ENCODE measurements at regions not wholly inside any gene's neighbourhood (a gene's known extent, or its start where the extent isn't known, plus 50 kb on each side); places are given as distances from the start of the nearest gene placed in this dataset.

- no peak for DNase-seq
- H3K4me3 ChIP-seq (ENCODE audit: control insufficient read depth in 1 of 7, extremely low read depth in 1 of 7, insufficient read depth in 4 of 7, low read depth in 2 of 7, low read length in 6 of 7): no peak overlapping the region
- WGBS (ENCODE audit: insufficient coverage): 76% methylated on average over 2 of the region's 2 CpGs
- H3K36me3 ChIP-seq (ENCODE audit: control insufficient read depth in 4 of 4, insufficient read depth in 4 of 4, low read length in 3 of 4): no peaks in the 10 kb centered on the region
- ChIA-PET CTCF (no interaction called here), POLR2A (no interaction called here)
- H3K4me1 ChIP-seq (ENCODE audit: control extremely low read depth in 1 of 4, control insufficient read depth in 4 of 4, insufficient read depth in 4 of 4, low read length in 3 of 4): no peaks in the 10 kb centered on the region
- peaks cover 0 to 1% (median 0%) of the 10 kb centered on the region in 5 experiments for H3K9me3 ChIP-seq (ENCODE audit: control extremely low read depth in 1 of 5, control insufficient read depth in 4 of 5, insufficient read depth in 2 of 5, low read depth in 1 of 5, low read length in 4 of 5)
- no peaks in the 10 kb centered on the region for H3K27me3 ChIP-seq (replicated peaks in 2 of 5; ENCODE audit: control insufficient read depth in 4 of 5, insufficient read depth in 5 of 5, low read length in 4 of 5)
- no peak overlapping the region for H3K27ac ChIP-seq (ENCODE audit: insufficient read depth in 1 of 2, low read depth in 1 of 2, low read length in 2 of 2, poor library complexity in 1 of 2, severe bottlenecking in 2 of 2)
Measured at GRCh38 chrX:49773993-49774392, 55.1 kb upstream of the PAGE4 start.

- peaks cover 0 to 1% (median 0%) of the 10 kb centered on the region in 5 experiments for H3K9me3 ChIP-seq (ENCODE audit: control extremely low read depth in 1 of 5, control insufficient read depth in 4 of 5, insufficient read depth in 2 of 5, low read depth in 1 of 5, low read length in 4 of 5)
- ChIA-PET CTCF (no interaction called here), POLR2A (no interaction called here)
- no peak for DNase-seq
- no peak overlapping the region for H3K4me3 ChIP-seq (ENCODE audit: control insufficient read depth in 1 of 7, extremely low read depth in 1 of 7, insufficient read depth in 4 of 7, low read depth in 2 of 7, low read length in 6 of 7)
- H3K4me1 ChIP-seq (ENCODE audit: control extremely low read depth in 1 of 4, control insufficient read depth in 4 of 4, insufficient read depth in 4 of 4, low read length in 3 of 4): no peaks in the 10 kb centered on the region
- H3K27me3 ChIP-seq (replicated peaks in 2 of 5; ENCODE audit: control insufficient read depth in 4 of 5, insufficient read depth in 5 of 5, low read length in 4 of 5): peaks cover 0 to 4% (median 0%) of the 10 kb centered on the region in 5 experiments
- H3K27ac ChIP-seq (ENCODE audit: insufficient read depth in 1 of 2, low read depth in 1 of 2, low read length in 2 of 2, poor library complexity in 1 of 2, severe bottlenecking in 2 of 2): no peak overlapping the region
- no CpG with 5 or more reads among the region's 1 CpG for WGBS (ENCODE audit: insufficient coverage)
- no peaks in the 10 kb centered on the region for H3K36me3 ChIP-seq (ENCODE audit: control insufficient read depth in 4 of 4, insufficient read depth in 4 of 4, low read length in 3 of 4)
Measured at GRCh38 chrX:49767236-49767635, 61.9 kb upstream of the PAGE4 start.

GRCh38 chrX:49762175-49762720, 66.5 kb upstream of the PAGE1 start:
- peaks cover 0 to 4% (median 0%) of the 10 kb centered on the region in 5 experiments for H3K27me3 ChIP-seq (replicated peaks in 2 of 5; ENCODE audit: control insufficient read depth in 4 of 5, insufficient read depth in 5 of 5, low read length in 4 of 5)
- H3K9me3 ChIP-seq (ENCODE audit: control extremely low read depth in 1 of 5, control insufficient read depth in 4 of 5, insufficient read depth in 2 of 5, low read depth in 1 of 5, low read length in 4 of 5): no peaks in the 10 kb centered on the region
- WGBS (ENCODE audit: insufficient coverage): 100% methylated on average over 1 of the region's 2 CpGs
- POLR2A ChIA-PET: no interaction called here
- H3K4me3 ChIP-seq (ENCODE audit: control insufficient read depth in 1 of 7, extremely low read depth in 1 of 7, insufficient read depth in 4 of 7, low read depth in 2 of 7, low read length in 6 of 7): no peak overlapping the region
- no peaks in the 10 kb centered on the region for H3K36me3 ChIP-seq (ENCODE audit: control insufficient read depth in 4 of 4, insufficient read depth in 4 of 4, low read length in 3 of 4)
- peaks cover 0 to 2% (median 0%) of the 10 kb centered on the region in 4 experiments for H3K4me1 ChIP-seq (ENCODE audit: control extremely low read depth in 1 of 4, control insufficient read depth in 4 of 4, insufficient read depth in 4 of 4, low read length in 3 of 4)
- no peak overlapping the region for H3K27ac ChIP-seq (ENCODE audit: insufficient read depth in 1 of 2, low read depth in 1 of 2, low read length in 2 of 2, poor library complexity in 1 of 2, severe bottlenecking in 2 of 2)
- no peak for DNase-seq
- CTCF ChIA-PET: interaction anchor here (1.0 to 1.1 kb wide), 2 partner anchors 121 to 157 kb away, joined by 3 read pairs; no protein-coding TSS in a partner anchor

- Histone ChIP-seq H3K27me3 (replicated peaks in 2 of 5; ENCODE audit: control insufficient read depth in 4 of 5, insufficient read depth in 5 of 5, low read length in 4 of 5) (peaks cover 0 to 4% (median 0%) of the 10 kb centered on the region in 5 experiments), H3K4me3 (ENCODE audit: control insufficient read depth in 1 of 7, extremely low read depth in 1 of 7, insufficient read depth in 4 of 7, low read depth in 2 of 7, low read length in 6 of 7) (no peak overlapping the region), H3K9me3 (ENCODE audit: control extremely low read depth in 1 of 5, control insufficient read depth in 4 of 5, insufficient read depth in 2 of 5, low read depth in 1 of 5, low read length in 4 of 5) (no peaks in the 10 kb centered on the region), H3K36me3 (ENCODE audit: control insufficient read depth in 4 of 4, insufficient read depth in 4 of 4, low read length in 3 of 4) (no peaks in the 10 kb centered on the region), H3K4me1 (ENCODE audit: control extremely low read depth in 1 of 4, control insufficient read depth in 4 of 4, insufficient read depth in 4 of 4, low read length in 3 of 4) (peaks cover 0 to 2% (median 0%) of the 10 kb centered on the region in 4 experiments), H3K27ac (ENCODE audit: insufficient read depth in 1 of 2, low read depth in 1 of 2, low read length in 2 of 2, poor library complexity in 1 of 2, severe bottlenecking in 2 of 2) (no peak overlapping the region)
- ChIA-PET CTCF (interaction anchor here (1.0 to 1.4 kb wide), 3 partner anchors 50 to 512 kb away, joined by 3 read pairs; no protein-coding TSS in a partner anchor), POLR2A (no interaction called here)
- 0% methylated on average over 1 of the region's 2 CpGs for WGBS (ENCODE audit: insufficient coverage)
- peak; percentile 27 to 57 (median 55) for DNase-seq
Measured at GRCh38 chrX:49761481-49761880, 65.7 kb upstream of the PAGE1 start.

- no peak for DNase-seq
- peaks cover 0 to 2% (median 0%) of the 10 kb centered on the region in 4 experiments for H3K4me1 ChIP-seq (ENCODE audit: control extremely low read depth in 1 of 4, control insufficient read depth in 4 of 4, insufficient read depth in 4 of 4, low read length in 3 of 4)
- WGBS (ENCODE audit: insufficient coverage): 71% methylated on average over 5 of the region's 6 CpGs
- H3K27me3 ChIP-seq (replicated peaks in 2 of 5; ENCODE audit: control insufficient read depth in 4 of 5, insufficient read depth in 5 of 5, low read length in 4 of 5): peaks cover 0 to 4% (median 0%) of the 10 kb centered on the region in 5 experiments
- H3K36me3 ChIP-seq (ENCODE audit: control insufficient read depth in 4 of 4, insufficient read depth in 4 of 4, low read length in 3 of 4): no peaks in the 10 kb centered on the region
- no peak overlapping the region for H3K27ac ChIP-seq (ENCODE audit: insufficient read depth in 1 of 2, low read depth in 1 of 2, low read length in 2 of 2, poor library complexity in 1 of 2, severe bottlenecking in 2 of 2)
- no peaks in the 10 kb centered on the region for H3K9me3 ChIP-seq (ENCODE audit: control extremely low read depth in 1 of 5, control insufficient read depth in 4 of 5, insufficient read depth in 2 of 5, low read depth in 1 of 5, low read length in 4 of 5)
- POLR2A ChIA-PET: no interaction called here
- CTCF ChIA-PET: interaction anchor here (0.8 to 1.4 kb wide), 3 partner anchors 9 to 511 kb away, joined by 3 read pairs; no protein-coding TSS in a partner anchor
- no peak overlapping the region for H3K4me3 ChIP-seq (ENCODE audit: control insufficient read depth in 1 of 7, extremely low read depth in 1 of 7, insufficient read depth in 4 of 7, low read depth in 2 of 7, low read length in 6 of 7)
Measured at GRCh38 chrX:49760290-49760890, 64.6 kb upstream of the PAGE1 start.

GRCh38 chrX:49756692-49757091, 60.9 kb upstream of the PAGE1 start:
- POLR2A ChIA-PET: no interaction called here
- Histone ChIP-seq H3K4me1 (ENCODE audit: control extremely low read depth in 1 of 4, control insufficient read depth in 4 of 4, insufficient read depth in 4 of 4, low read length in 3 of 4) (peaks cover 0 to under 1% (median 0%) of the 10 kb centered on the region in 4 experiments), H3K27ac (ENCODE audit: insufficient read depth in 1 of 2, low read depth in 1 of 2, low read length in 2 of 2, poor library complexity in 1 of 2, severe bottlenecking in 2 of 2) (no peak overlapping the region), H3K9me3 (ENCODE audit: control extremely low read depth in 1 of 5, control insufficient read depth in 4 of 5, insufficient read depth in 2 of 5, low read depth in 1 of 5, low read length in 4 of 5) (no peaks in the 10 kb centered on the region), H3K36me3 (ENCODE audit: control insufficient read depth in 4 of 4, insufficient read depth in 4 of 4, low read length in 3 of 4) (no peaks in the 10 kb centered on the region), H3K4me3 (ENCODE audit: control insufficient read depth in 1 of 7, extremely low read depth in 1 of 7, insufficient read depth in 4 of 7, low read depth in 2 of 7, low read length in 6 of 7) (no peak overlapping the region), H3K27me3 (replicated peaks in 2 of 5; ENCODE audit: control insufficient read depth in 4 of 5, insufficient read depth in 5 of 5, low read length in 4 of 5) (peaks cover 0 to 7% (median 0%) of the 10 kb centered on the region in 5 experiments)
- CTCF ChIA-PET: no interaction called here
- DNase-seq: peak in 1 of 3 donors; percentile 13
- WGBS (ENCODE audit: insufficient coverage): 18% methylated on average over 1 of the region's 2 CpGs

- DNase-seq: peak; percentile 28 to 64 (median 55)
- no peaks in the 10 kb centered on the region for H3K9me3 ChIP-seq (ENCODE audit: control extremely low read depth in 1 of 5, control insufficient read depth in 4 of 5, insufficient read depth in 2 of 5, low read depth in 1 of 5, low read length in 4 of 5)
- no peak overlapping the region for H3K27ac ChIP-seq (ENCODE audit: insufficient read depth in 1 of 2, low read depth in 1 of 2, low read length in 2 of 2, poor library complexity in 1 of 2, severe bottlenecking in 2 of 2)
- H3K4me3 ChIP-seq (ENCODE audit: control insufficient read depth in 1 of 7, extremely low read depth in 1 of 7, insufficient read depth in 4 of 7, low read depth in 2 of 7, low read length in 6 of 7): no peak overlapping the region
- H3K27me3 ChIP-seq (replicated peaks in 2 of 5; ENCODE audit: control insufficient read depth in 4 of 5, insufficient read depth in 5 of 5, low read length in 4 of 5): peaks cover 0 to 8% (median 0%) of the 10 kb centered on the region in 5 experiments
- POLR2A ChIA-PET: no interaction called here
- H3K36me3 ChIP-seq (ENCODE audit: control insufficient read depth in 4 of 4, insufficient read depth in 4 of 4, low read length in 3 of 4): no peaks in the 10 kb centered on the region
- H3K4me1 ChIP-seq (ENCODE audit: control extremely low read depth in 1 of 4, control insufficient read depth in 4 of 4, insufficient read depth in 4 of 4, low read length in 3 of 4): no peaks in the 10 kb centered on the region
- CTCF ChIA-PET: interaction anchor here (0.8 to 1.0 kb wide), 3 partner anchors 54 to 467 kb away, joined by 3 read pairs; no protein-coding TSS in a partner anchor
- WGBS (ENCODE audit: insufficient coverage): 27% methylated on average over 3 of the region's 6 CpGs
Measured at GRCh38 chrX:49754233-49754857, 58.6 kb upstream of the PAGE1 start.

Measured in common myeloid progenitor, CD34-positive (primary cell).